DMS 273 (cell line): ENCODE measurements at regions not wholly inside any gene's neighbourhood (a gene's known extent, or its start where the extent isn't known, plus 50 kb on each side); places are given as distances from the start of the nearest gene placed in this dataset.
"Not testable (repeated sequence)": the region's sequence is repeated elsewhere in the genome, so short reads cannot be mapped to it uniquely, and the experiment has no call there.

Experiments used
- DNase-seq: peaks from one replicate; lab custom pipeline; 2025; ENCODE audit not compliant: unreplicated experiment; lab: John Stamatoyannopoulos, UW

DNA sequence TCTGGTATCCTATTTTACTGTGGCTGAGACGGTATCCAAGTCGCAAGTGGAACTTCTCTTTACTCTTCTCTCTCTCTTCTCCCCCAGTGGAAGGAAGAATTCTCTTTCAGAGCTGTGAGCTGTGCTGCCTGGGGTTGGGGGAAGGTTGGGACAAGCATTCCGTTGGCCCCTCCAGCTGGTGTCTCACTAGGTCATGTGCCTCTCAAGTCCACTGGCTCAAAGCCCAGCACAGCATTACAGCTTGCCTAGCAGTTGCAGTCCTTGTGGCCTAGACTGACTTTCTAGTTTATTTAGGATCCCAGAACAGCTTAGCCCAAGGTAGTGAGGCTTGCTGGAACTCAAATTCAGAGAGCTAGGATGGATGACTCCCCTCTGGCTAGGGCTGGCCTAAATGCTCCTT lies 76.1 kb upstream of the SPATA16 start:
- DNase-seq: peak; percentile 69

DNA sequence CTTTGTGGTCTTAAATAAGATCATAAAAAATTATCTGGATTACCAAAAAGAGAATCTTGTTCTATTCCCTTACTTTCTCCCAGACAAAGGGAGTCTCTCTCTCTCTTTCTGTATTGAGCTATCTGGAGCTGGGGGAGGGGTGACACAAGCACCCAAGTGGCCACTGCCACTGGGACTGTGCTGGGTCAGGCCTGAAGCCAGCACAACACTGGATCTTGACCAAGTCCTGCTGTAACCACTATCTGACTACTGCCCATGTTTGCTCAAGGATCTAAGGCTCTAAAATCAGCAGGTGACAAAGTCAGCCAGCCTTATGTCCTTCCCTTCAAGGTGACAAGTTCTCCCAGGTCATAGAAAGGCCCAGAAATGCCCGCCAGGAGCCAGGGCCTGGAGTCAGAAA lies 75.0 kb upstream of the SPATA16 start:
- DNase-seq: no peak

DNA sequence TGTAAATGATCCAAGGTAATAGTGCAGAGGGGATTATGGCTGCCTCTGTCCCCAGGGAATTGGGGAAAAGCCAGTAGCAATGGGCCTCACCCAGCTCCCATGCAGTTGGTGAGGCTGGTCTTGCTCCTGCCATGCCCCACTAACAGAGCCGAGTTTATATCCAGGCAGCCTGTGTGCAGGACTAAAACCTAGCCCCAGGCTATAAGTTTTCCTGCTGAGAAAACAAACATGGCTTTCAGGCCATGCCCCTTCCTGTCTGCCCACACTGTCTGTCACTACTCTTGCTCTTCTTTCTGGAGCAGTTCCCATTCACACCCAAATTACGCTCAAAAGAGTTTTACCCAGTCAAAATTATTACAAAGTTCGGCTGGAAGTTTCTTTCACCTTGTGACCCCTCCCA lies 73.5 kb upstream of the SPATA16 start:
- DNase-seq: no peak

DNA sequence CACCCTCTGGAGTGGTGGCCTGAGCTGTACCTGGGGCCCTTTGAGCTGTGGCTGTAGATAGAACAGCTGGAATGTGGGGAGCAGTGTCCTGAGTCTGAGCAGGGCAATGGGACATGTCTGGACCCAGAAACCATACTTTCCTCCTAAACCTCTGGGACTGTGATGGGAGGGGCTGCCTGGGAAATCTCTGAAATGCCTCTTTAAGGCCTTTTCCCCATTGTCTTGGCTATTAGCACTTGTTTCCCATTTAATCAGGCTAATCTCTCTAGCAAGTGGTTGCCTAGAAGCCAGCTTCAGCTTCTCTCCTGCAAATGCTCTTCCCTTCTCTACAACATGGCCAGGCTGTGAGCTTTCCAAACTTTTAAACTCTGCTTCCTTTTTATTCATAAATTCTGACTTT lies 58.5 kb upstream of the SPATA16 start:
- DNase-seq: no peak

DNA sequence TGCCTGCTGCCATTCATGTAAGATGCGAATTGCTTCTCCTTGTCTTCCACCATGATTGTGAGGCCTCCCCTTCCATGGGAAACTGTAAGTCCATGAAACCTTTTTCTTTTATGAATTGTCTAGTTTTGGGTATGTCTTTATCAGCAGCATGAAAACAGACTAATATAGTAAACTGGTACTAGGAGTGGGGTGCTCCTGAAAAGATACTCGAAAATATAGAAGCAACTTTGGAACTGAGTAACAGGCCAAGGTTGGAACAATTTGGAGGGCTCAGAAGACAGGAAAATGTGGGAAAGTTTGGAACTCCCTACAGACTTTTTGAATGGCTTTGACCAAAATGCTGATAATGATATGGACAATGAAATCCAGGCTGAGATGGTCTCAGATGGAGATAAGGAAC lies 53.8 kb upstream of the SPATA16 start:
- not testable (repeated sequence) for DNase-seq

DNA sequence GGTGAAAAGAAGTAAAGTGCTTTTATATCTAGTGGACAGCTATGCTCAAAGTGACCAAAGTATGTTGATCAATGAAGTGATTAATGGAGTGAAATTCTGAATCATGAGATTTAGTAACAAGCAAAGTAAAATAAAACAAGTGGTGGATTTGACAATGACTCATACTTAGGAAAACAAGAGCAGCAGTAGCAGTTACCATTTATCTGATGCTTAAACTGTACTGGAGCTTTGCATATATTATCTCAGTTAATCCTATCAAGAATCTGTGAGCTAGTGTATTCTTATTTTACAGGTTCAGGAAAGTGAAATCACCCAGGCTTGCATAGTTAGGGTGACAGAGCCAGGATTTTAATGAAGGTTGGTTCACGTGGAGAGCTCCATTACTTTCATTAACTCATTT lies 50.6 kb upstream of the SPATA16 start:
- DNase-seq: no peak
